ENCODE measurements at regions not wholly inside any gene's neighbourhood (a gene's known extent, or its start where the extent isn't known, plus 50 kb on each side); places are given as distances from the start of the nearest gene placed in this dataset.

- TF ChIP-seq CTCF (conservative IDR thresholded peaks at IDR 0.05; ENCODE audit: low read depth, low read length) (no peak), EZH2phosphoT487 (IDR thresholded peaks at IDR 0.05; ENCODE audit: borderline replicate concordance, low read length) (no peak), EZH2 (IDR thresholded peaks at IDR 0.05; ENCODE audit: low read length, unreplicated experiment) (no peak)
Measured at GRCh38 chr12:125889742-125890141, 824.5 kb downstream of the AACS start.

Data from PC-3 (cell line).